ENCODE measurements at regions not wholly inside any gene's neighbourhood (a gene's known extent, or its start where the extent isn't known, plus 50 kb on each side); places are given as distances from the start of the nearest gene placed in this dataset.

- DNase-seq: no peak
These were observed 129.0 kb downstream of the RAP2A start for GRCh38 chr13:97562962-97563361.

GRCh38 chr13:97564956-97565355 lies 131.0 kb downstream of the RAP2A start:
- no peak for DNase-seq

- no peak for DNase-seq
These were observed 131.9 kb downstream of the RAP2A start for GRCh38 chr13:97565906-97566305.

GRCh38 chr13:97566907-97567306 lies 132.9 kb downstream of the RAP2A start:
- no peak for DNase-seq

- DNase-seq: no peak
These were observed 133.7 kb downstream of the RAP2A start for GRCh38 chr13:97567510-97568243.

- no peak for DNase-seq
These were observed 134.9 kb downstream of the RAP2A start for GRCh38 chr13:97568850-97569249.

GRCh38 chr13:97569841-97570240 lies 135.9 kb downstream of the RAP2A start:
- DNase-seq: no peak

- DNase-seq: no peak
These were observed 136.5 kb downstream of the RAP2A start for GRCh38 chr13:97570442-97570841.

GRCh38 chr13:97573011-97573410 lies 139.0 kb downstream of the RAP2A start:
- DNase-seq: no peak

- DNase-seq: peak; percentile 4
These were observed 141.0 kb downstream of the RAP2A start for GRCh38 chr13:97574926-97575325.

- DNase-seq: no peak
These were observed 143.1 kb downstream of the RAP2A start for GRCh38 chr13:97577026-97577425.

- DNase-seq: no peak
These were observed 148.2 kb downstream of the RAP2A start for GRCh38 chr13:97582170-97582569.

GRCh38 chr13:97583907-97584497 lies 150.0 kb downstream of the RAP2A start:
- no peak for DNase-seq

GRCh38 chr13:97586941-97587340 lies 153.0 kb downstream of the RAP2A start:
- no peak for DNase-seq

- DNase-seq: no peak
These were observed 155.0 kb downstream of the RAP2A start for GRCh38 chr13:97588993-97589392.

GRCh38 chr13:97600458-97601075 lies 166.6 kb downstream of the RAP2A start:
- no peak for DNase-seq

- no peak for DNase-seq
These were observed 181.3 kb downstream of the RAP2A start for GRCh38 chr13:97615266-97615665.

- DNase-seq: no peak
These were observed 182.4 kb downstream of the RAP2A start for GRCh38 chr13:97616385-97616784.

- no peak for DNase-seq
These were observed 187.1 kb downstream of the RAP2A start for GRCh38 chr13:97621025-97621424.

- no peak for DNase-seq
These were observed 187.7 kb downstream of the RAP2A start for GRCh38 chr13:97621631-97622030.

GRCh38 chr13:97627566-97627965 lies 193.6 kb downstream of the RAP2A start:
- DNase-seq: no peak

- no peak for DNase-seq
These were observed 195.8 kb downstream of the RAP2A start for GRCh38 chr13:97629601-97630272.

GRCh38 chr13:97630725-97631124 lies 196.8 kb downstream of the RAP2A start:
- DNase-seq: no peak

- no peak for DNase-seq
These were observed 197.2 kb downstream of the RAP2A start for GRCh38 chr13:97631158-97631557.
